Neural progenitor cell (in vitro differentiated cells): ENCODE measurements at regions not wholly inside any gene's neighbourhood (a gene's known extent, or its start where the extent isn't known, plus 50 kb on each side); places are given as distances from the start of the nearest gene placed in this dataset.

Experiments
- DNase-seq: peaks from one replicate; pipeline ENCODE4 v3.0.0-alpha.2; 2016; ENCODE audit warnings: low spot score
- H2AFZ ChIP-seq: fragments of 200-600 bp; sonication (generic); replicated peaks from 2 replicates; pipeline ENCODE4 v1.6.1; 2016; ENCODE audit warnings: antibody characterized with exemption
- H3F3A ChIP-seq: fragments of 200-600 bp; sonication (generic); 2 replicates; pipeline ENCODE4 v1.6.1; 2016; ENCODE audit warnings: antibody characterized with exemption, low read depth
- H3K27ac ChIP-seq: fragments of 200-600 bp; sonication (generic); 2 replicates; pipeline ENCODE4 v1.5.1; 2016; ENCODE audit warnings: mild to moderate bottlenecking
- H3K27me3 ChIP-seq: fragments of 200-600 bp; sonication (generic); 2 replicates; pipeline ENCODE4 v1.6.1; 2016; ENCODE audit warnings: mild to moderate bottlenecking, moderate library complexity
- H3K36me3 ChIP-seq: fragments of 200-600 bp; sonication (generic); 2 replicates; pipeline ENCODE4 v1.5.1; 2016
- H3K4me1 ChIP-seq: fragments of 200-600 bp; sonication (generic); 2 replicates; pipeline ENCODE4 v1.6.1; 2016; ENCODE audit warnings: mixed run types
- H3K4me2 ChIP-seq: fragments of 200-600 bp; sonication (generic); 2 replicates; pipeline ENCODE4 v1.6.1; 2016
- H3K4me3 ChIP-seq: fragments of 200-600 bp; sonication (generic); 2 replicates; pipeline ENCODE4 v1.5.1; 2016
- H3K79me2 ChIP-seq: fragments of 200-600 bp; sonication (generic); 2 replicates; pipeline ENCODE4 v1.6.1; 2016; ENCODE audit warnings: low read depth
- H3K9ac ChIP-seq: fragments of 200-600 bp; sonication (generic); 2 replicates; pipeline ENCODE4 v1.6.1; 2016
- H3K9me3 ChIP-seq: fragments of 200-600 bp; sonication (generic); 2 replicates; pipeline ENCODE4 v1.5.1; 2016; ENCODE audit warnings: low read depth
- H4K20me1 ChIP-seq: fragments of 200-600 bp; sonication (generic); 2 replicates; pipeline ENCODE4 v1.6.1; 2016; ENCODE audit warnings: low read depth
- H3K27ac Mint-ChIP-seq: 3 replicates; pipeline ENCODE4 v1.8.0; 2021; ENCODE audit warnings: mixed read lengths
- H3K27me3 Mint-ChIP-seq: 2 replicates; pipeline ENCODE4 v1.8.0; 2022; ENCODE audit warnings: low read depth, mild to moderate bottlenecking, inconsistent platforms, moderate library complexity, mixed read lengths; ENCODE audit not compliant: insufficient read depth
- H3K36me3 Mint-ChIP-seq: 3 replicates; pipeline ENCODE4 v1.8.0; 2021; ENCODE audit warnings: mixed read lengths
- H3K4me1 Mint-ChIP-seq: 3 replicates; pipeline ENCODE4 v1.8.0; 2021; ENCODE audit warnings: mixed read lengths
- H3K4me3 Mint-ChIP-seq: 3 replicates; pipeline ENCODE4 v1.8.0; 2021; ENCODE audit warnings: mild to moderate bottlenecking, moderate library complexity, mixed read lengths
- H3K9me3 Mint-ChIP-seq: 3 replicates; pipeline ENCODE4 v1.8.0; 2020; ENCODE audit warnings: mixed read lengths
- CTCF ChIP-seq: fragments of 200-600 bp; sonication (generic); IDR thresholded peaks from 2 replicates; pipeline ENCODE4 v1.5.1; 2017; ENCODE audit warnings: antibody characterized with exemption, mild to moderate bottlenecking
- EZH2 ChIP-seq: fragments of 200-600 bp; sonication (generic); IDR thresholded peaks from 2 replicates; pipeline ENCODE4 v1.6.1; 2017; ENCODE audit warnings: antibody characterized with exemption, mild to moderate bottlenecking, moderate library complexity
- EZH2phosphoT487 ChIP-seq: fragments of 200-600 bp; sonication (generic); IDR thresholded peaks from 2 replicates; pipeline ENCODE4 v1.6.1; 2017; ENCODE audit warnings: antibody characterized with exemption

- TF ChIP-seq EZH2, result no peak
- TF ChIP-seq CTCF, result no peak
- no peak for TF ChIP-seq EZH2phosphoT487
- H3K27me3 ChIP-seq, result no peaks in the 10 kb centered on the region
- H3K79me2 ChIP-seq, result no peaks in the 10 kb centered on the region
- no peak overlapping the region for H2AFZ ChIP-seq
- no peak overlapping the region for H3K4me3 ChIP-seq
- H3K4me1 ChIP-seq, result peaks cover 16% of the 10 kb centered on the region
- no peak overlapping the region for H3K4me2 ChIP-seq
- H3K36me3 Mint-ChIP-seq, result no peaks in the 10 kb centered on the region
- no peaks in the 10 kb centered on the region for H3F3A ChIP-seq
- H3K9me3 ChIP-seq, result no peaks in the 10 kb centered on the region
- no peak overlapping the region for H3K27ac ChIP-seq
- H3K36me3 ChIP-seq, result no peaks in the 10 kb centered on the region
- peaks cover 62% of the 10 kb centered on the region for H3K4me1 Mint-ChIP-seq
- DNase-seq, result no peak
- H3K27ac Mint-ChIP-seq, result no peak overlapping the region
- no peak overlapping the region for H3K4me3 Mint-ChIP-seq
- H3K9ac ChIP-seq, result no peak overlapping the region
- peaks cover 7% of the 10 kb centered on the region for H3K27me3 Mint-ChIP-seq
- H3K9me3 Mint-ChIP-seq, result no peaks in the 10 kb centered on the region
- H4K20me1 ChIP-seq, result no peaks in the 10 kb centered on the region
Observed at GRCh38 chr10:113300617-113301016, 252.2 kb upstream of the HABP2 start.

DNA sequence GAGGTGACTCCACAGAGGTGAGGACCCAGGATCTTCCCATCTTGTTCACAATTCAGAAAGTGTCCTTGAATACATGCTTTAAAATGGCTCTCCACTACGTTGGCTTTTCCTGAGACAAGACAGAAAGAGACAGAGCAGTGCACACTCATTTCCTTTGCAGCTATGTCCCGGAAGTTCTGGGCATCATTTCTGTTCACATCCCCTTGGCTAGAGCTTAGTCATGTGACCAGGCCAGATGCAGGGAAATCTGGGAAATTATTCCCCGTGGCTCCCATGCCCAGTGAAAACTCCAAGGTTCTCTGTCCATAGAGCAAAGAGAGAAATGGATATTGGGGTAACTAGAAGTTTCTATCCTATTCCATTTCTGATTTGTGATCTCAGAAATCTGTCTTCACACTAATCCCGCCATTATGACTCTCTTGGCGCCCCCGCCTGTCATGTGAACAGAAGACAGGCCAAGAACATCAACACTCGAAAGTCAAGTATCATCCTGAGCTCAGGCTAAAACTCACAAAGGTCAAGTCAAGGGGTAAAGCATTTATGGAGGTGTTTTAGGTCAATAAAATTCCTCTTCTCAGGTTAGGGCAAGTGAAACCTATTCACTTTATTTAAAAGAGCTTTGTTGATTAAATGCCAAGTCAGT, 251.4 kb upstream of the HABP2 start:
- Histone ChIP-seq H3K4me2 (no peak overlapping the region), H3K4me3 (no peak overlapping the region), H3K27me3 (no peaks in the 10 kb centered on the region), H3K9ac (no peak overlapping the region), H2AFZ (no peak overlapping the region), H3K9me3 (no peaks in the 10 kb centered on the region), H3K36me3 (no peaks in the 10 kb centered on the region), H3K27ac (no peak overlapping the region), H3F3A (no peaks in the 10 kb centered on the region), H3K4me1 (peaks cover 23% of the 10 kb centered on the region), H3K79me2 (no peaks in the 10 kb centered on the region), H4K20me1 (no peaks in the 10 kb centered on the region)
- H3K4me3 Mint-ChIP-seq, result no peak overlapping the region
- no peak for DNase-seq
- no peak for TF ChIP-seq EZH2phosphoT487
- TF ChIP-seq CTCF, result peak; percentile 43
- H3K4me1 Mint-ChIP-seq, result peaks cover 68% of the 10 kb centered on the region
- H3K36me3 Mint-ChIP-seq, result no peaks in the 10 kb centered on the region
- no peaks in the 10 kb centered on the region for H3K9me3 Mint-ChIP-seq
- peaks cover 7% of the 10 kb centered on the region for H3K27me3 Mint-ChIP-seq
- peak overlapping the region; percentile 64 for H3K27ac Mint-ChIP-seq

- H3K4me3 ChIP-seq, result no peak overlapping the region
- no peaks in the 10 kb centered on the region for H3F3A ChIP-seq
- no peak for TF ChIP-seq EZH2phosphoT487
- no peaks in the 10 kb centered on the region for H3K79me2 ChIP-seq
- H3K27ac Mint-ChIP-seq, result peak overlapping the region; percentile 64
- no peaks in the 10 kb centered on the region for H4K20me1 ChIP-seq
- H3K9me3 Mint-ChIP-seq, result no peaks in the 10 kb centered on the region
- H3K4me1 ChIP-seq, result peaks cover 28% of the 10 kb centered on the region
- H3K27ac ChIP-seq, result no peak overlapping the region
- H3K9me3 ChIP-seq, result no peaks in the 10 kb centered on the region
- no peaks in the 10 kb centered on the region for H3K36me3 Mint-ChIP-seq
- no peak overlapping the region for H3K9ac ChIP-seq
- peaks cover 7% of the 10 kb centered on the region for H3K27me3 Mint-ChIP-seq
- no peak overlapping the region for H3K4me3 Mint-ChIP-seq
- H3K27me3 ChIP-seq, result no peaks in the 10 kb centered on the region
- no peaks in the 10 kb centered on the region for H3K36me3 ChIP-seq
- peaks cover 64% of the 10 kb centered on the region for H3K4me1 Mint-ChIP-seq
- no peak for DNase-seq
- H2AFZ ChIP-seq, result no peak overlapping the region
- H3K4me2 ChIP-seq, result no peak overlapping the region
Observed at GRCh38 chr10:113302062-113302461, 250.8 kb upstream of the HABP2 start.

DNA sequence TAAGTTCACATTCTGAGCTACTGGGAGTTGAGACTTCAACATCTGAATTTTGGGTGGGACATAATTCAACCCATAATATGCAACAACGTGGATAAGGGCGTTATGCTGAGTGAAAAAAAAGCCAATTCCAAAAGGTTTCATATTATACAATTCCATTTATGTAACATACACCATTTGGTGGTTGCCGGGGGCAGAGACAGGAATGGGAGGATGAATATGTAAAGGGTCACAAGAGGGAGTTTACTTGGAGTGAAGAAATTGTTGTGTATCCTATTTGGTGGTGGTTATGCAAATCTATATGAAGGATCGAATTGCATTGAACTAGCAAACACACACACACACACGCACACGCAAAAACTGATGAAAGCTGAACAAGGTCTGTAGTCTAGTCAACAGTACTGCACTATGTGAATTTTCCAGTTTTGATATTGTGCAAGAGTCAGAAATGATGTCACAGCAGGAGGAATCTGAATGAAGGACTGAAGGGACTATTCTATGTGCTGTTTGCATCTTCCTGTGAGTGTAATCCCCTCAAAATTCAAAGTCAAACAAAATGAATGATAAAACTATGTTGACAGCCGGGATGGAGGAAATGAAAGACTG, 249.2 kb upstream of the HABP2 start:
- H2AFZ ChIP-seq, result no peak overlapping the region
- no peak for TF ChIP-seq CTCF
- TF ChIP-seq EZH2, result no peak
- TF ChIP-seq EZH2phosphoT487, result no peak
- no peaks in the 10 kb centered on the region for H3K27me3 ChIP-seq
- Mint-ChIP-seq H3K27ac (peak overlapping the region; percentile 35), H3K27me3 (peaks cover 6% of the 10 kb centered on the region), H3K36me3 (no peaks in the 10 kb centered on the region), H3K4me1 (peaks cover 58% of the 10 kb centered on the region), H3K9me3 (no peaks in the 10 kb centered on the region), H3K4me3 (peak overlapping the region; percentile 6)
- H3K4me1 ChIP-seq, result peaks cover 41% of the 10 kb centered on the region
- H3K79me2 ChIP-seq, result no peaks in the 10 kb centered on the region
- H3K4me3 ChIP-seq, result no peak overlapping the region
- no peak overlapping the region for H3K4me2 ChIP-seq
- DNase-seq, result no peak
- H3F3A ChIP-seq, result peaks cover 7% of the 10 kb centered on the region
- no peaks in the 10 kb centered on the region for H3K36me3 ChIP-seq
- H3K9ac ChIP-seq, result no peak overlapping the region
- H3K27ac ChIP-seq, result no peak overlapping the region
- H4K20me1 ChIP-seq, result no peaks in the 10 kb centered on the region
- no peaks in the 10 kb centered on the region for H3K9me3 ChIP-seq
